Neural progenitor cell (in vitro differentiated cells): ENCODE measurements at regions not wholly inside any gene's neighbourhood (a gene's known extent, or its start where the extent isn't known, plus 50 kb on each side); places are given as distances from the start of the nearest gene placed in this dataset.

Experiments
- EZH2phosphoT487 ChIP-seq: fragments of 200-600 bp; sonication (generic); IDR thresholded peaks from 2 replicates; pipeline ENCODE4 v1.6.1; 2017; ENCODE audit warnings: antibody characterized with exemption
- TF ChIP-seq, protein P1 (sequence below): fragments of 200-600 bp; sonication (generic); IDR thresholded peaks from 2 replicates; pipeline ENCODE4 v1.5.1; 2017; ENCODE audit warnings: antibody characterized with exemption, mild to moderate bottlenecking

DNA sequence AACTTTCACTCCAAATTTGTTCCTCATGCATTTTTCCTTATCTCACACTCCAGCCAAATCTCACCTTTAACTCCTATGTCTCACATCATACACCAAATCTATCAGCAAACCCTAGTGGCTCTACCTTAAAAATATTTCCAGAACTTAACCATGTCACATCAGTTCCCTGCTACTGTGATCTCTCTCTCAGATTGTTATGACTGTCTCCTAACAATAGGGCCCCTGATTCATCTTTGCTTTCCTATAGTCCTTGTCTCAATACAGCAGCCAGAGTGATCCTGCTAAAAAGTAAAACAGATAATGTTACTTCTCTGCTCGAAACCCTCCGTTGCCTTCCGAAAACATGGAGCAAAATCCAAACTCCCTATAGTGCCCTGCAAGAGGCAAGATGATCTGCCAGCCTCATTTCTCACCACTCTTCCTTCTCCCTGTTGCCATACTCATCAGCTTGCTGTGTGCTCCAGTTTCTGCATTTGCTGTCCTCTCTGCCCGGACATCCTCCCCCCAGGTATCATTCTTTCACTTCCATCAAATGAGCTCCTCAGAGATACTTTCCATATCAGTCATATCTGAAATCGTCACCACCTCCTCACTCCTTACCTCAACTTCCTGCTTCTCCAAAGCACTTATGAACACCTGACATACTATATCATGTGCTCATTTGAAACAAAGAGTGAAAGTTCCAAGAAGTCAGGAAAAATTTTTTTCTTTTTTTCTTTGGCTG, 293.4 kb upstream of the NR3C2 start:
- no peak for TF ChIP-seq EZH2phosphoT487
- TF ChIP-seq, protein P1, sequence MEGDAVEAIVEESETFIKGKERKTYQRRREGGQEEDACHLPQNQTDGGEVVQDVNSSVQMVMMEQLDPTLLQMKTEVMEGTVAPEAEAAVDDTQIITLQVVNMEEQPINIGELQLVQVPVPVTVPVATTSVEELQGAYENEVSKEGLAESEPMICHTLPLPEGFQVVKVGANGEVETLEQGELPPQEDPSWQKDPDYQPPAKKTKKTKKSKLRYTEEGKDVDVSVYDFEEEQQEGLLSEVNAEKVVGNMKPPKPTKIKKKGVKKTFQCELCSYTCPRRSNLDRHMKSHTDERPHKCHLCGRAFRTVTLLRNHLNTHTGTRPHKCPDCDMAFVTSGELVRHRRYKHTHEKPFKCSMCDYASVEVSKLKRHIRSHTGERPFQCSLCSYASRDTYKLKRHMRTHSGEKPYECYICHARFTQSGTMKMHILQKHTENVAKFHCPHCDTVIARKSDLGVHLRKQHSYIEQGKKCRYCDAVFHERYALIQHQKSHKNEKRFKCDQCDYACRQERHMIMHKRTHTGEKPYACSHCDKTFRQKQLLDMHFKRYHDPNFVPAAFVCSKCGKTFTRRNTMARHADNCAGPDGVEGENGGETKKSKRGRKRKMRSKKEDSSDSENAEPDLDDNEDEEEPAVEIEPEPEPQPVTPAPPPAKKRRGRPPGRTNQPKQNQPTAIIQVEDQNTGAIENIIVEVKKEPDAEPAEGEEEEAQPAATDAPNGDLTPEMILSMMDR, result no peak
